DOHH2 (cell line): ENCODE measurements at regions not wholly inside any gene's neighbourhood (a gene's known extent, or its start where the extent isn't known, plus 50 kb on each side); places are given as distances from the start of the nearest gene placed in this dataset.

Experiments used
- CTCF ChIP-seq: fragments of 200-600 bp; sonication (generic); IDR thresholded peaks from one replicate; pipeline ENCODE4 v1.5.1; 2014; ENCODE audit warnings: antibody characterized with exemption, mild to moderate bottlenecking, low read depth, low read length; ENCODE audit not compliant: poor library complexity, severe bottlenecking
- EZH2phosphoT487 ChIP-seq: fragments of 200-600 bp; sonication (generic); IDR thresholded peaks from 2 replicates; pipeline ENCODE4 v1.6.1; 2017; ENCODE audit warnings: borderline replicate concordance, mild to moderate bottlenecking, antibody characterized with exemption, low read length, moderate library complexity, mixed read lengths

GRCh38 chr21:43333298-43334062 lies 93.5 kb downstream of the SIK1 start:
- TF ChIP-seq CTCF, result no peak
- no peak for TF ChIP-seq EZH2phosphoT487
